ENCODE measurements at regions not wholly inside any gene's neighbourhood (a gene's known extent, or its start where the extent isn't known, plus 50 kb on each side); places are given as distances from the start of the nearest gene placed in this dataset.

GRCh38 chr12:111085096-111085495, 164.7 kb upstream of the MYL2 start (continued):
- no peak for TF ChIP-seq CTCF (conservative IDR thresholded peaks at IDR 0.05; ENCODE audit: low read depth in 2 of 2)
- TF ChIP-seq EZH2 (IDR thresholded peaks at IDR 0.05; ENCODE audit: low read depth, unreplicated experiment), result no peak

GRCh38 chr12:111084605-111085004, 164.2 kb upstream of the MYL2 start:
- Mint-ChIP-seq H3K4me1 (peaks cover 23% of the 10 kb centered on the region), H3K36me3 (ENCODE audit: low read depth) (no peaks in the 10 kb centered on the region), H3K27me3 (ENCODE audit: insufficient read depth, low read depth, poor library complexity) (peaks cover 5% of the 10 kb centered on the region), H3K4me3 (no peak overlapping the region), H3K27ac (no peak overlapping the region), H3K9me3 (no peaks in the 10 kb centered on the region; the same call in 2 of the 3 replicates)
- Histone ChIP-seq H3K27me3 (ENCODE audit: insufficient read depth) (no peaks in the 10 kb centered on the region), H2AFZ (no peak overlapping the region), H3K4me3 (no peak overlapping the region), H3K36me3 (ENCODE audit: insufficient read depth) (no peaks in the 10 kb centered on the region), H4K20me1 (replicated peaks; ENCODE audit: insufficient read depth) (peaks cover 4% of the 10 kb centered on the region; the same call in 1 of the 2 replicates), H3F3A (replicated peaks; ENCODE audit: low read depth) (no peaks in the 10 kb centered on the region), H3K79me2 (replicated peaks; ENCODE audit: insufficient read depth) (peaks cover 3% of the 10 kb centered on the region; the same call in 1 of the 2 replicates), H3K9me2 (ENCODE audit: insufficient read depth) (no peaks in the 10 kb centered on the region), H3K27ac (ENCODE audit: low read depth) (no peak overlapping the region), H3K4me2 (no peak overlapping the region), H3K4me1 (ENCODE audit: insufficient read depth) (peaks cover 5% of the 10 kb centered on the region; the same call in 1 of the 2 replicates)
- ATAC-seq, result no peak
- no peak for DNase-seq (ENCODE audit: low spot score)
- TF ChIP-seq POLR2AphosphoS5 (IDR thresholded peaks at IDR 0.05; ENCODE audit: low read depth) (no peak), ZNF462 (CRISPR knock-in tag; IDR thresholded peaks at IDR 0.05) (no peak), JUNB (IDR thresholded peaks at IDR 0.05; ENCODE audit: unreplicated experiment) (no peak), CREB1 (CRISPR knock-in tag; IDR thresholded peaks at IDR 0.05; ENCODE audit: low read depth) (no peak), ETS1 (IDR thresholded peaks at IDR 0.05) (no peak), EZH2phosphoT487 (IDR thresholded peaks at IDR 0.05; ENCODE audit: unreplicated experiment) (no peak), EZH2 (IDR thresholded peaks at IDR 0.05; ENCODE audit: low read depth, unreplicated experiment) (no peak), STAT1 (IDR thresholded peaks at IDR 0.05; ENCODE audit: unreplicated experiment) (no peak), NANOG (IDR thresholded peaks at IDR 0.05; ENCODE audit: borderline replicate concordance) (no peak), REST (IDR thresholded peaks at IDR 0.05; ENCODE audit: unreplicated experiment) (no peak), ZNF114 (CRISPR knock-in tag; IDR thresholded peaks at IDR 0.05) (no peak), ZNF331 (CRISPR knock-in tag; IDR thresholded peaks at IDR 0.05; ENCODE audit: low read depth) (no peak)
